ENCODE measurements at regions not wholly inside any gene's neighbourhood (a gene's known extent, or its start where the extent isn't known, plus 50 kb on each side); places are given as distances from the start of the nearest gene placed in this dataset.
"Not testable (repeated sequence)": the region's sequence is repeated elsewhere in the genome, so short reads cannot be mapped to it uniquely, and the experiment has no call there.

DNA sequence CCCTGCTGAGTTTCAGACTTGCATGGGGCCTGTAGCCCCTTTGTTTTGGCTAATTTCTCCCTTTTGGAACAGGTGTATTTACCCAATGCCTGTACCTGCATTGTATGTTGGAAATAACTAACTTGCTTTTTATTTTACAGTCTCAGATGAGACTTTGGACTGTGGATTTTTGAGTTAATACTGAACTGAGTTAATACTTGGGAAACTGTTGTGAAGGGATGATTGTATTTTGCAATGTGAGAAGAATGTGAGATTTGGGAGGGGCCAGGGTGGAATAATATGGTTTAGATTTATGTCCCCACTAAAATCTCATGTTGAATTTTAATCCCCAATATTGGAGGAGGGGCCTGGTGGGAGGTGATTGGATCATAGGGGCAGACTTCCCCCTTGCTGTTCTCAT lies 99.1 kb upstream of the IRAK1BP1 start:
- no peak for TF ChIP-seq CTCF (IDR thresholded peaks at IDR 0.05; ENCODE audit: unreplicated experiment)
- peak overlapping the region; percentile 41 for H3K27ac Mint-ChIP-seq (ENCODE audit: low read depth, unreplicated experiment)
- no peaks in the 10 kb centered on the region for H3K9me3 Mint-ChIP-seq (ENCODE audit: unreplicated experiment)
- no peaks in the 10 kb centered on the region for H3K36me3 Mint-ChIP-seq (ENCODE audit: insufficient read depth, unreplicated experiment)
- CTCF ChIA-PET: no interaction called here
- intact Hi-C loops (cut with micrococcal nuclease): no loop called here
- POLR2A ChIA-PET: no interaction called here
- no peak for DNase-seq (ENCODE audit: unreplicated experiment)
- no peak overlapping the region for H3K4me3 Mint-ChIP-seq (ENCODE audit: unreplicated experiment)
- H3K4me1 Mint-ChIP-seq (ENCODE audit: insufficient read depth, unreplicated experiment): no peaks in the 10 kb centered on the region
- BruUV-seq (replicated peaks): no TSS peak
- H3K27me3 Mint-ChIP-seq (ENCODE audit: insufficient read depth, unreplicated experiment): no peaks in the 10 kb centered on the region

- BruUV-seq (replicated peaks): no TSS peak
- H3K9me3 Mint-ChIP-seq (ENCODE audit: unreplicated experiment): no peaks in the 10 kb centered on the region
- no peak for TF ChIP-seq CTCF (IDR thresholded peaks at IDR 0.05; ENCODE audit: unreplicated experiment)
- DNase-seq (ENCODE audit: unreplicated experiment): no peak
- H3K4me3 Mint-ChIP-seq (ENCODE audit: unreplicated experiment): no peak overlapping the region
- intact Hi-C loops (cut with micrococcal nuclease): no loop called here
- CTCF ChIA-PET: interaction anchor here (0.7 to 1.0 kb wide), 2 partner anchors 768 to 790 kb away, joined by 3 to 5 read pairs; no protein-coding TSS in a partner anchor
- no peaks in the 10 kb centered on the region for H3K27me3 Mint-ChIP-seq (ENCODE audit: insufficient read depth, unreplicated experiment)
- POLR2A ChIA-PET: no interaction called here
- no peak overlapping the region for H3K27ac Mint-ChIP-seq (ENCODE audit: low read depth, unreplicated experiment)
- H3K36me3 Mint-ChIP-seq (ENCODE audit: insufficient read depth, unreplicated experiment): no peaks in the 10 kb centered on the region
- H3K4me1 Mint-ChIP-seq (ENCODE audit: insufficient read depth, unreplicated experiment): no peaks in the 10 kb centered on the region
These were observed 96.6 kb upstream of the IRAK1BP1 start for GRCh38 chr6:78770765-78771164.

DNA sequence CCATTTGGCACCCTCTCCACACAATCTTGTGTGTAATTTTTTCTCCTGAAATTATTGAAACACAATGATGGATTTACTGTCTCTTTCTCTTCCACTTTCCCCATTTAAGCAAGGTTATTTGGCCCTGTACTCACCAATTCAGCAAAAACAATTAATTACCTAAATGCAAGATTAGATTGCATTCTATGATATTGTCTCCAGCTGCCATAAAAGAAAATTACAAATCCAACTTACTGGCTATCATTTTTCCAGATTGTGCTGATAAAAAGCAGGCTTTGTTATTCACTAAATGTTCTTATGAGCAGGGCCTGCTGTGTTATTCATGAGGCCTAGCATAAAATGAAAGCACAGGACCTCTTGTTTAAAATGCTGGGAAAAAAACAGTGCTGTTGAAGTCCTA lies 95.8 kb upstream of the IRAK1BP1 start:
- no peak overlapping the region for H3K4me3 Mint-ChIP-seq (ENCODE audit: unreplicated experiment)

DNA sequence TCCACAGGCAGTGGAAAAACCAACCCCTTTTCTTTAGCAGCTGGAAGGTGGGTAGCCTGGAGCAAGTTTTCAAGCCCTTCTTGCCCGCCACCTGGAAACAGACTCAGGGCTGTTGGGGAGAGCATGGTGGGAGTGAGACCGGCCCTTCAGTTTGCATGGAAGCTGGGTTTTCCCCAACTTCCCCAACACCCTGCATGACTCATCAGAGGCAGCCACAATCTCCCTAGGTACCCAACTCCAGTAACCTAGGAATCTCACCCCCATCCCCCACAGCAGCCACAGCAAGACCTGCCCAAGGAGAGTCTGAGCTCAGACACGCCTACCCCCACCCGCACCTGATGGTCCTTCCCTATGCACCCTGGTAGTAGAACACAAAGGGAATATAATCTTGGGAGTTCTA lies 86.3 kb upstream of the IRAK1BP1 start:
- intact Hi-C loops (cut with micrococcal nuclease): no loop called here
- CTCF ChIA-PET: interaction anchor here (0.7 to 0.9 kb wide), 2 partner anchors 11 to 156 kb away, joined by 3 read pairs; no protein-coding TSS in a partner anchor
- no TSS peak for BruUV-seq (replicated peaks)
- TF ChIP-seq CTCF (IDR thresholded peaks at IDR 0.05; ENCODE audit: unreplicated experiment): no peak
- POLR2A ChIA-PET: no interaction called here
- no peaks in the 10 kb centered on the region for H3K27me3 Mint-ChIP-seq (ENCODE audit: insufficient read depth, unreplicated experiment)
- no peaks in the 10 kb centered on the region for H3K9me3 Mint-ChIP-seq (ENCODE audit: unreplicated experiment)
- no peak overlapping the region for H3K27ac Mint-ChIP-seq (ENCODE audit: low read depth, unreplicated experiment)
- H3K4me1 Mint-ChIP-seq (ENCODE audit: insufficient read depth, unreplicated experiment): peaks cover 11% of the 10 kb centered on the region
- no peak overlapping the region for H3K4me3 Mint-ChIP-seq (ENCODE audit: unreplicated experiment)
- peak; percentile 60 for DNase-seq (ENCODE audit: unreplicated experiment)
- no peaks in the 10 kb centered on the region for H3K36me3 Mint-ChIP-seq (ENCODE audit: insufficient read depth, unreplicated experiment)

More for the DNA sequence above, 95.8 kb upstream of the IRAK1BP1 start:
- BruUV-seq (replicated peaks): no TSS peak
- no peak for DNase-seq (ENCODE audit: unreplicated experiment)
- no peaks in the 10 kb centered on the region for H3K27me3 Mint-ChIP-seq (ENCODE audit: insufficient read depth, unreplicated experiment)
- H3K9me3 Mint-ChIP-seq (ENCODE audit: unreplicated experiment): no peaks in the 10 kb centered on the region
- POLR2A ChIA-PET: interaction anchor here (0.7 kb wide), 1 partner anchor 39 kb away, joined by 3 read pairs; no protein-coding TSS in a partner anchor
- no peak overlapping the region for H3K27ac Mint-ChIP-seq (ENCODE audit: low read depth, unreplicated experiment)
- TF ChIP-seq CTCF (IDR thresholded peaks at IDR 0.05; ENCODE audit: unreplicated experiment): no peak
- intact Hi-C loops (cut with micrococcal nuclease): no loop called here
- no peaks in the 10 kb centered on the region for H3K4me1 Mint-ChIP-seq (ENCODE audit: insufficient read depth, unreplicated experiment)
- no peaks in the 10 kb centered on the region for H3K36me3 Mint-ChIP-seq (ENCODE audit: insufficient read depth, unreplicated experiment)
- CTCF ChIA-PET: interaction anchor here (0.7 to 1.0 kb wide), 2 partner anchors 769 to 790 kb away, joined by 3 to 5 read pairs; no protein-coding TSS in a partner anchor

GRCh38 chr6:78783366-78783765 lies 84.0 kb upstream of the IRAK1BP1 start:
- intact Hi-C loops (cut with micrococcal nuclease); POLR2A ChIA-PET; H3K27me3 Mint-ChIP-seq (ENCODE audit: insufficient read depth, unreplicated experiment); DNase-seq (ENCODE audit: unreplicated experiment); H3K27ac Mint-ChIP-seq (ENCODE audit: low read depth, unreplicated experiment); BruUV-seq (replicated peaks); H3K4me3 Mint-ChIP-seq (ENCODE audit: unreplicated experiment); CTCF ChIA-PET; H3K9me3 Mint-ChIP-seq (ENCODE audit: unreplicated experiment); H3K36me3 Mint-ChIP-seq (ENCODE audit: insufficient read depth, unreplicated experiment): not testable (repeated sequence)
- peaks cover 11% of the 10 kb centered on the region for H3K4me1 Mint-ChIP-seq (ENCODE audit: insufficient read depth, unreplicated experiment)
